Uterus (tissue), 3 donors: ENCODE measurements at regions not wholly inside any gene's neighbourhood (a gene's known extent, or its start where the extent isn't known, plus 50 kb on each side); places are given as distances from the start of the nearest gene placed in this dataset.

Experiments
- DNase-seq, 2 donors: peaks; one replicate each; pipeline ENCODE4 v3.0.0-alpha.2; 2019 to 2020
- H3K27ac ChIP-seq, 2 donors: fragments of 200-600 bp; sonication (generic); 1 replicate in 1 of 2; 2 replicates in 1 of 2; pipeline ENCODE4 v1.5.1; 2016 to 2018
- H3K27me3 ChIP-seq, 2 donors: fragments of 200-600 bp; sonication (generic); one replicate each; pipeline ENCODE4 v1.5.1; 2018 to 2019; ENCODE audit warnings: control low read depth in 1 of 2
- H3K36me3 ChIP-seq, 2 donors: fragments of 200-600 bp; sonication (generic); one replicate each; pipeline ENCODE4 v1.5.1; 2019; ENCODE audit warnings: control low read depth in 1 of 2
- H3K4me1 ChIP-seq, 2 donors: fragments of 200-600 bp; sonication (generic); one replicate each; pipeline ENCODE4 v1.5.1; 2018 to 2019; ENCODE audit warnings: control low read depth in 1 of 2
- H3K4me3 ChIP-seq, 2 donors: fragments of 200-600 bp; sonication (generic); 1 replicate in 1 of 2; 2 replicates in 1 of 2; pipeline ENCODE4 v1.5.1; 2018 to 2019; ENCODE audit warnings: mild to moderate bottlenecking in 1 of 2
- H3K9me3 ChIP-seq, 2 donors: fragments of 200-600 bp; sonication (generic); one replicate each; pipeline ENCODE4 v1.5.1; 2019; ENCODE audit warnings: control low read depth in 1 of 2
- POLR2A ChIP-seq, 2 donors: fragments of 450-650 bp; IDR thresholded peaks; one replicate each; pipeline ENCODE4 v1.6.1; 2016; ENCODE audit warnings: antibody characterized with exemption in 2 of 2, mild to moderate bottlenecking in 1 of 2, moderate library complexity in 1 of 2
- intact Hi-C: fragments of 100-400 bp; cut with DNase I; formaldehyde crosslinking; loops from one replicate; pipeline ENCODE4 v1.15.1; 2023; ENCODE audit warnings: low total_unique reads
- TF ChIP-seq, protein P1 (sequence below), 4 experiments: fragments of 200-600 bp in 2 of 4; fragments of 450-650 bp in 2 of 4; sonication (generic) in 2 of 4; IDR thresholded peaks; one replicate each; pipeline ENCODE4 v1.5.1; 2016 to 2019; ENCODE audit warnings: antibody characterized with exemption in 4 of 4, mild to moderate bottlenecking in 2 of 4, moderate library complexity in 1 of 4
- donor health status: DM: yes; HTN: yes; CAD: no.

DNA sequence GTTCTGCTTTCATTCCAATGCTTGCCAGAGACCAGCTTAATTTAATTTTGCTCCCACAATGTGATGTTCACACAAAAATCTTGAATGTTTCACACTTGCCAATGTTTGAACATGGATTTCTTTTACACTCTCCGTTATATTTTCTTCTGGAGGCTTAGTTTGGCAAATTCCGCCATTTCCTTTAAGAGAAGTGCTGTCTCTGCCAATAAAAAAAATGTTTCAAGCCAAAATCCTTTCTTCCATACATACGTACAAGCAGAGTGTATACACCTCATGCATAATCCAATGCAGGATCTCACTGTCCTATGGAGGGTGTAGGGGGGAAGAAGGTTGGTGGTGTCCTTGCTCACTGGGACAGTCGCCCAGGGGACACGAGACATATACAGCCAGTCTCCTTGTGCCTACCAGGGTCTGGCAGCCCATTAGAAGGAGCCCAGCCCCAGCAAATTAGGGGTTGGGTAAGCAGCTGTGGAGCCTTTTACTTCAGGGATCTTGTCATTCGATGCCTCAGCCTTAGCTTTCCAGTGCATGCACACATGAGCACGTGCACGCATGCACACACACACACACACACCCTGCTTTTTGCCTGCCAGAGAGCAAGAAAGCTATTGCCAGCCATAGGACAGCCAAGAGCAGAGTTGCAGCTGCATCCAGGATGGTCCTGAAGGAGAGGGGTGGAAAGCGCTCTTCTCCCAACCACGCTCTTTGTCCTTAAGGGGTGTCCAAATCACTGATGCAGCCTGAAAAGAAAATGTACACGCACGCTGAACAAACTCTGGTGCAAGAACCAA, 208.3 kb downstream of the FOXO1 start:
- DNase-seq: no peak

DNA sequence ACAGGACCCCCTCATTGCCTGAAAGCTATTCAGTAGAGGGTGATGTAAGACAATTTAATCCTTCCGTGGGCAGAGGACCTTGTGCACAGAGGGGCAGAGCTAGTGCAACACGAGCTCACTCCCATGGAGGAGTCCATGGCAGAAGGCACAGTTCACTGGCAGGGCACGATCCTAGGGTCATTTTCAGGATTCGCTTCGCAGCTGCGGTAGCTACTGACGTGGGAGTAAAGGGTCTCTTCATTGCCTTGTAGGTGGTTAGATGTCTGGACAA, 207.8 kb downstream of the FOXO1 start:
- Histone ChIP-seq H3K36me3 (no peaks in the 10 kb centered on the region), H3K27me3 (no peaks in the 10 kb centered on the region), H3K4me1 (no peaks in the 10 kb centered on the region), H3K9me3 (no peaks in the 10 kb centered on the region), H3K27ac (no peak overlapping the region), H3K4me3 (no peak overlapping the region)
- TF ChIP-seq, protein P1, sequence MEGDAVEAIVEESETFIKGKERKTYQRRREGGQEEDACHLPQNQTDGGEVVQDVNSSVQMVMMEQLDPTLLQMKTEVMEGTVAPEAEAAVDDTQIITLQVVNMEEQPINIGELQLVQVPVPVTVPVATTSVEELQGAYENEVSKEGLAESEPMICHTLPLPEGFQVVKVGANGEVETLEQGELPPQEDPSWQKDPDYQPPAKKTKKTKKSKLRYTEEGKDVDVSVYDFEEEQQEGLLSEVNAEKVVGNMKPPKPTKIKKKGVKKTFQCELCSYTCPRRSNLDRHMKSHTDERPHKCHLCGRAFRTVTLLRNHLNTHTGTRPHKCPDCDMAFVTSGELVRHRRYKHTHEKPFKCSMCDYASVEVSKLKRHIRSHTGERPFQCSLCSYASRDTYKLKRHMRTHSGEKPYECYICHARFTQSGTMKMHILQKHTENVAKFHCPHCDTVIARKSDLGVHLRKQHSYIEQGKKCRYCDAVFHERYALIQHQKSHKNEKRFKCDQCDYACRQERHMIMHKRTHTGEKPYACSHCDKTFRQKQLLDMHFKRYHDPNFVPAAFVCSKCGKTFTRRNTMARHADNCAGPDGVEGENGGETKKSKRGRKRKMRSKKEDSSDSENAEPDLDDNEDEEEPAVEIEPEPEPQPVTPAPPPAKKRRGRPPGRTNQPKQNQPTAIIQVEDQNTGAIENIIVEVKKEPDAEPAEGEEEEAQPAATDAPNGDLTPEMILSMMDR (IDR thresholded peaks at IDR 0.05): no peak
- TF ChIP-seq POLR2A (IDR thresholded peaks at IDR 0.05): no peak
- DNase-seq: no peak
- intact Hi-C loops: no loop called here

More for the DNA sequence above, 208.3 kb downstream of the FOXO1 start:
- H3K27me3 ChIP-seq: no peaks in the 10 kb centered on the region
- H3K4me3 ChIP-seq: no peak overlapping the region
- TF ChIP-seq POLR2A (IDR thresholded peaks at IDR 0.05): no peak
- TF ChIP-seq, protein P1 (IDR thresholded peaks at IDR 0.05): no peak
- H3K9me3 ChIP-seq: no peaks in the 10 kb centered on the region
- no peak overlapping the region for H3K27ac ChIP-seq
- no peaks in the 10 kb centered on the region for H3K4me1 ChIP-seq
- intact Hi-C loops: no loop called here
- no peaks in the 10 kb centered on the region for H3K36me3 ChIP-seq

DNA sequence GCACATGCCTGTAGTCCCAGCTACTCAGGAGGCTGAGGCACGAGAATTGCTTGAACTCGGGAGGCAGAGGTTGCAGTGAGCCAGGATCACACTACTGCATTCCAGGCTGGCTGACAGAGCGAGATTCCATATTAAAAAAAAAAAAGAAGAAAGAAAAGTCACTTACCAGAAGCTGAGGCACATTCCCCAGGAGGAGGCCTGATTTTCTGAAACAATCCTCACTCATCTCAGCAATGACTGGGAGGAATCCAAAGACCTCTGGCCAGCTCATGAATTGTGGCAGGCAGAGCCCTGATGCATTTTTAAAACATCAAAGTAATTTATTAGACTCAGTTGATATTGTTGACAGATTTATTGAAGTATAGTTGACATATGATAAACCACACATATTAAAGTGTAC, 206.3 kb downstream of the FOXO1 start:
- H3K27ac ChIP-seq: peak overlapping the region; percentile 6 to 48
- H3K9me3 ChIP-seq: no peaks in the 10 kb centered on the region
- no peaks in the 10 kb centered on the region for H3K4me1 ChIP-seq
- intact Hi-C loops: no loop called here
- H3K4me3 ChIP-seq: no peak overlapping the region
- H3K27me3 ChIP-seq: no peaks in the 10 kb centered on the region
- no peak for DNase-seq
- TF ChIP-seq, protein P1 (IDR thresholded peaks at IDR 0.05): no peak
- no peak for TF ChIP-seq POLR2A (IDR thresholded peaks at IDR 0.05)
- no peaks in the 10 kb centered on the region for H3K36me3 ChIP-seq

DNA sequence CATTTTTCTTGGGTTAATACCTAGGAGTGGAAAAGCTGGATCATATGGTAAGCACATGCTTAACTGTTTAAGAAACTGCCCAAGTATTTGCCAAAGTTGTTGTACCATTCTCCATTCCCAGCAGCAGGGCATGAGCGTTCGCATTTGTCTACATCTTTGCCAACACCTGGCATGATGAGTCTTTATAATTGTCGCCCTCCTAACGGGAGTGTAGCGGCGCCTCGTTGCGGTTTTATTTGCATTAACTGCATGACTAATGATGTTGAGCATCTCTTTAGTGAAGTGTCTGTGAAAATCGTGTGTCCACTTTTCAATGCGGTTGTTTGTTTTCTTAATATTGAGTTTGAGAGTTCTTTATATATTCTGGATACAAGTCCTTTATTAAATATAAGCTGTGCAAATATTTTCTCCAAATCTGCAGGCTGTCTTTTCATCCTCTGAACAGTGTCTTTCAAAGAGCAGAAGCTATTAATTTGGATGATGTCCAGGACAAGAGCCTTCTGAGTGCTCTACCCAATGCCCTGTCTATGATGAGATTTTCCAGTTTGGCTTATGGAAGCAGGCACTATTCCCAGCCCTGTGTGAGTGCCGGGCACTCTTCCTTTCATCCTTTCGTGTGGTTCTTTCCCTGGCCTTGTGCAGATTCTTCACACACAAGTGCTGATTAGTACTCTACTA, 202.0 kb downstream of the FOXO1 start:
- Histone ChIP-seq H3K4me1 (no peaks in the 10 kb centered on the region), H3K4me3 (no peak overlapping the region), H3K27me3 (no peaks in the 10 kb centered on the region), H3K9me3 (no peaks in the 10 kb centered on the region), H3K27ac (no peak overlapping the region), H3K36me3 (no peaks in the 10 kb centered on the region)
- DNase-seq: no peak
- intact Hi-C loops: no loop called here
- no peak for TF ChIP-seq POLR2A (IDR thresholded peaks at IDR 0.05)

DNA sequence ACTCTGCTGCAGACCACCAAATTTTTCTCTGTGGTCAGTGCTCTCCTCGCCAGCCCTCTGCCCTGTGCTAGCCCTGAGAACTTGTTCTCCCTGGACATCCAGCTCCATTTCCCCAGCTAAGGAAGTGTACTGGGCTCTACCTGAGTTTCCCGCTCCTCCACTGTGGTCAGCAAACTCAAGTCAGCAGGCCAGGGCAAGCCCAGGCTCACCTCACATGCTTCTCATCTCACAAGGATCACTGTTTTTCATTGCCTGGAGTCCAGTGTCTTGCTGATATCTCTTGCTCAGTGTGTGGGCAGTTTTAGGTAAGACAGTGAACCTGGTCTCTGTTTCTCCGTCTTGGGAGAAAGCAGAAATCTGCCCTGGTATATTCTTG, 201.4 kb downstream of the FOXO1 start:
- intact Hi-C loops: no loop called here
- TF ChIP-seq, protein P1 (IDR thresholded peaks at IDR 0.05): no peak
- TF ChIP-seq POLR2A (IDR thresholded peaks at IDR 0.05): no peak
- no peak for DNase-seq
- H3K27ac ChIP-seq: no peak overlapping the region
- H3K27me3 ChIP-seq: no peaks in the 10 kb centered on the region
- H3K9me3 ChIP-seq: no peaks in the 10 kb centered on the region
- no peaks in the 10 kb centered on the region for H3K4me1 ChIP-seq
- no peak overlapping the region for H3K4me3 ChIP-seq
- no peaks in the 10 kb centered on the region for H3K36me3 ChIP-seq
